ENCODE measurements at regions not wholly inside any gene's neighbourhood (a gene's known extent, or its start where the extent isn't known, plus 50 kb on each side); places are given as distances from the start of the nearest gene placed in this dataset.
"Not testable (repeated sequence)": the region's sequence is repeated elsewhere in the genome, so short reads cannot be mapped to it uniquely, and the experiment has no call there.

DNA sequence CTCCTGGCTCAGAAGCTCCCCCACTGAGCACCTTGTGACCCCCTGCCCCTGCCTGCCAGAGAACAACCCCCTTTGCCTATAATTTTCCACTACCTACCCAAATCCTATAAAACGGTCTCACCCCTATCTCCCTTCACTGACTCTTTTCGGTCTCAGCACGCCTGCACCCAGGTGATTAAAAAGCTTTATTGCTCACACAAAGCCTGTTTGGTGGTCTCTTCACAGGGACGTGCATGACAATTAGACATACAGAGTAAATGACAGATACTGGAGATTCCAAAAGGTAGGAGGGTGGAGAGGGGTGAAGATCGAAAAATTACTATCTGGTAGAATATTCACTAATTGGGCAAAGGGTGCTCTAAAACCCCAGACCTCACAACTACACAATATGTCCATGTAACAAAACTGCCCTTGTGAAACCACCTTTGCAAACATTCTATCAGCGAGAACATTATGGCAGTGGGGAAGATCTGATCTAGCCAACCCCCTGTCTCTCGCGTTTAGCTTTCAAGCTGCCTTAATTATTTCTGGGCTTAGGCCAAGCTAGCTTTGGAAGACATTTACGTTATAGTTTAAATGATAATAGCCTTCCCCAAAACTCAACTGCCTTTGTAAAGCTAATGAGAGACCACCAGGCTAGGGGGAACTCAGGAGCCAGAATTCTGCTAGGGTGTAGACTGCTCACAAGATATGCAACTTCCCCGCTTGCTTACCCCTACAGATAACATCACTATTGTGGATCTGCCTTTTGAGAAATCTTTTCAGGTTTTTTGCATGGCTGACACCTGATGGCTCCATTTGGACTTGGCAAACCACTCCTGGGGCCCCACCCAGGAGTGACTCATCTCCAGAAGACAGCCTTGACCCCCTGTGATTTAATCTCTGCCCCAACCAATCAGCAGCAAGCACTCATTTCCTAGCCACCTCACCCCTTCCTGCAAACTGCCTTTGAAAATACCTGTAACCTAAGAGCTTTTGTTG, 1534.0 kb upstream of the SPRY2 start:
- no peak overlapping the region for H3K4me3 ChIP-seq (ENCODE audit: control insufficient read depth, low read depth, low read length)
- DNase-seq (ENCODE audit: low read depth): no peak
- TF ChIP-seq, protein P1, sequence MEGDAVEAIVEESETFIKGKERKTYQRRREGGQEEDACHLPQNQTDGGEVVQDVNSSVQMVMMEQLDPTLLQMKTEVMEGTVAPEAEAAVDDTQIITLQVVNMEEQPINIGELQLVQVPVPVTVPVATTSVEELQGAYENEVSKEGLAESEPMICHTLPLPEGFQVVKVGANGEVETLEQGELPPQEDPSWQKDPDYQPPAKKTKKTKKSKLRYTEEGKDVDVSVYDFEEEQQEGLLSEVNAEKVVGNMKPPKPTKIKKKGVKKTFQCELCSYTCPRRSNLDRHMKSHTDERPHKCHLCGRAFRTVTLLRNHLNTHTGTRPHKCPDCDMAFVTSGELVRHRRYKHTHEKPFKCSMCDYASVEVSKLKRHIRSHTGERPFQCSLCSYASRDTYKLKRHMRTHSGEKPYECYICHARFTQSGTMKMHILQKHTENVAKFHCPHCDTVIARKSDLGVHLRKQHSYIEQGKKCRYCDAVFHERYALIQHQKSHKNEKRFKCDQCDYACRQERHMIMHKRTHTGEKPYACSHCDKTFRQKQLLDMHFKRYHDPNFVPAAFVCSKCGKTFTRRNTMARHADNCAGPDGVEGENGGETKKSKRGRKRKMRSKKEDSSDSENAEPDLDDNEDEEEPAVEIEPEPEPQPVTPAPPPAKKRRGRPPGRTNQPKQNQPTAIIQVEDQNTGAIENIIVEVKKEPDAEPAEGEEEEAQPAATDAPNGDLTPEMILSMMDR (conservative IDR thresholded peaks at IDR 0.05; ENCODE audit: control insufficient read depth, insufficient read depth, low read depth, low read length): no peak

DNA sequence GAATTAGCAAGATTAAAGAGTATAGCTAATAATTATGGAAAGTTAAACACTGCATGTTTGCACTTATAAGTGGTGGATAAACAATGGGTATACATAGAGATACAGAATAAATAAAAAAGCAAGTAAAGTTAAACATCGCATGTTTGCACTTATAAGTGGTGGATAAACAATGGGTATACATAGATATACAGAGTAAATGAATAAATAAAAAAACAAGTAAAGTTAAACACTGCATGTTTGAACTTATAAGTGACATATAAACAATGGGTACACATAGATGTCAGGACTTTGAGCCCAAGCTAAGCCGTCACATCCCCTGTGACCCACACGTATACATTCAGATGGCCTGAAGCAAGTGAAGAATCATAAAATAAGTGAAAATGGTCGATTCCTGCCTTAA, 1533.3 kb upstream of the SPRY2 start:
- H3K4me3 ChIP-seq (ENCODE audit: control insufficient read depth, low read depth, low read length): no peak overlapping the region
- no peak for DNase-seq (ENCODE audit: low read depth)
- TF ChIP-seq, protein P1 (conservative IDR thresholded peaks at IDR 0.05; ENCODE audit: control insufficient read depth, insufficient read depth, low read depth, low read length): no peak

DNA sequence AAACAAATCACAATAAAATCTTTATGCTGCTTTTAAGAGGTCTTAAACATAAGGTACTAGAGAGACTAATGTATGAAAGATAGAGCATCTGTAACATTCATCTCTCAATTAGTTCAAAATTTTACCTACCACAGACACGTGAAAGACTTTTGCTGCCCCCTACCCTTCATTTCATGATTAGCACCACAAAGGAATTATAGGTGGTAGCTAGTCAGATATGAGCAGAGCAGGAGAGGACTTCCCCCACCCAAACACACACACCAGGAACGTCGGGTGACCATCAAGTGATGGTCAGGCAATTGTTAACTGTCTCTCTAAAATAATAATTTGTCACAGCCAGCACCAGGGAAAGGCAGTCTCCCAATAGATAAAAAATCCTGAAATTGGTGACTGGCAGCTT, 1531.7 kb upstream of the SPRY2 start:
- DNase-seq (ENCODE audit: low read depth): no peak
- TF ChIP-seq, protein P1 (conservative IDR thresholded peaks at IDR 0.05; ENCODE audit: control insufficient read depth, insufficient read depth, low read depth, low read length): no peak
- no peak overlapping the region for H3K4me3 ChIP-seq (ENCODE audit: control insufficient read depth, low read depth, low read length)

DNA sequence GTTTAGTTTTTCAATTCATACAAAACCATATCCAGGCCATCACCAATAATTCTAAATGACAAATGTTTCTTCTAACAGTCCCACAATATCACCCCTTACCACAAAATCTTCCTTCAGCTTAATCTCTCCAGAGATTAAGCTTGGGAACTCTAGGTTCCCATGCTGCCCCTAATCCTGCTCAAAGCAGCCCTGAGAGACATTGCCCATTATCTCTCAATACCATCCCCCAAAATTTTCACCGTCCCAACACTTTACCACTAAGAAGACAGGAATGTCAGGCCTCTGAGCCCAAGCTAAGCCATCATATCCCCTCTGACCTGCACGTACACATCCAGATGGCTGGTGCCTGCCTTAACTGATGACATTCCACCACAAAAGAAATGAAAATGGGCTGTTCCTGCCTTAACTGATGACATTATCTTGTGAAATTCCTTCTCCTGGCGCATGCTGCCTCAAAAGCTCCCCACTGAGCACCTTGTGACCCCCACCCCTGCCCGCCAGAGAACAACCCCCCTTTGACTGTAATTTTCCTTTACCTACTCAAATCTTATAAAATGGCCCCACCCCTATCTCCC, 1530.9 kb upstream of the SPRY2 start:
- DNase-seq (ENCODE audit: low read depth); H3K4me3 ChIP-seq (ENCODE audit: control insufficient read depth, low read depth, low read length): not testable (repeated sequence)

DNA sequence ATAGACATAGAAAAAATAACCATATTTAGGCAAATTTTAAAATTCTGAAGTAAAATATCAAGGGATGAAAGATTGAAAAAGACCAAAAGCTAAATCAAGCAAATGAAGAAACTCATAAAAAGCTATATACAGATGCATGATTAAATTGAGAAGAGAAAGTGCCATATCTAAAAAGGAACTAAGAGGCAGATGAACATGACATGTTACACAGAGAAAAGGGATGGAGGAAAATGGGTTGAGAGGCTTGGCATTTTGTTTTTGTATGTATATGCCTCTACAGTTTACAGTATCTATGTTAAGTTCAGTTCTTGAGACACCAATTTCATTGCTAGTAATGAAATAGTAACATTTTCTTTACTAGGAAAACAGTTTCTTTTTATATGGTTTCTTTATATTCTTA, 1507.4 kb upstream of the SPRY2 start:
- TF ChIP-seq, protein P1 (conservative IDR thresholded peaks at IDR 0.05; ENCODE audit: control insufficient read depth, insufficient read depth, low read depth, low read length): no peak
- no peak for DNase-seq (ENCODE audit: low read depth)
- H3K4me3 ChIP-seq (ENCODE audit: control insufficient read depth, low read depth, low read length): no peak overlapping the region

DNA sequence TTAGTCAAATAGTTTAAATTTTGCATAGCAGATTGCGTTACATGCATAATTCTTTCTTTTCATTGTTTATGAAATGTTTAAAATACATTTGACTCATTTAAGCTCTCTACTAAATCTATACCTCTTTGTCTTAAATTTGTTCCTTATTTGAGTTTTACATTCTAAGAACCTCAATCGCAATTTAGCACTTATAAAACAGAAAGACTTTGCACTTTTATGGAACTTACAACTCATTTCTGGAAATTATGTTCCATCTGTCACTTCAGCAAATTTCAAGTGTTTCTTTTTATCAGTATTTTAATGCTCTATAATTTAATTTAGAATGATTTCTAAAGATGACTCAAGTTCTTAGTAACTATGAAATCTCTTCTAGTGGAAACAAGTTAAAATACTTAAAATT, 1505.8 kb upstream of the SPRY2 start:
- TF ChIP-seq, protein P1 (conservative IDR thresholded peaks at IDR 0.05; ENCODE audit: control insufficient read depth, insufficient read depth, low read depth, low read length): no peak
- H3K4me3 ChIP-seq (ENCODE audit: control insufficient read depth, low read depth, low read length): no peak overlapping the region
- no peak for DNase-seq (ENCODE audit: low read depth)

DNA sequence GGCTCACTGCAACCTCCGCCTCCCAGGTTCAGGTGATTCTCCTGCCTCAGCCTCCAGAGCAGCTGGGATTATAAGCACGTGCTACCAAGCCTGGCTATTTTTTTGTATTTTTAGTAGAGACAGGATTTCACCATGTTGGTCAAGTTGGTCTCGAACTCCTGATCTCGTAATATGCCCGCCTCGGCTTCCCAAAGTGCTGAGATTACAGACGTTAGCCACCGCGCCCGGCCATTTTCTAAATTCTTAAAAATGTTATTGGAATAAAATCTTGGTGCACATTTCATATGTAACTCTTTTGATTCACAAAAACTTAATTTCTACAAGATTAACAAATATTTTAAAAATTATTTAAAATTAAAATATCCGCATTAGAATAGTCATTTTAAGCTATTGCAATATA, 1480.3 kb upstream of the SPRY2 start:
- no peak for DNase-seq (ENCODE audit: low read depth)
- TF ChIP-seq, protein P1 (conservative IDR thresholded peaks at IDR 0.05; ENCODE audit: control insufficient read depth, insufficient read depth, low read depth, low read length): no peak
- no peak overlapping the region for H3K4me3 ChIP-seq (ENCODE audit: control insufficient read depth, low read depth, low read length)

Measured in fibroblast of mammary gland (primary cell).